ENCODE measurements at regions not wholly inside any gene's neighbourhood (a gene's known extent, or its start where the extent isn't known, plus 50 kb on each side); places are given as distances from the start of the nearest gene placed in this dataset.

DNA sequence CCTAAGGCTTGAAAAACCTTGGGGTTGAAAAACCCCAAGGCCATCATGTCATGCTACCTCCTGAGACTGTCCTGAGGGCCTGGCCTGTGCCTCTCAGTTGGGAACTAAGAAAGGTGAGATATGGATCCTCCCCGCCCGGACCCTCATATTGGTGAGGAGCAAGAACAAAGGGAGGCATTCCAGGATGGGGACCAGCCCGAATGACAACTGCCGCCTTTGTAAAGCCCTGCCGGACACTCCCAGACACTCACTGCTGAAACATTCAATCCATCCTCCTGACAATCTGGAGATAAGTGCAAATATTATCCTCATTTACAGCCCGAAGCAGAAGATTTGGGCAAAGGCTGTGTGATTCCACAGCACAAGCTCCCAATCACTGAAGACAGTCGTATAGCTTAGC lies 298.3 kb downstream of the NSG2 start (continued):
- TF ChIP-seq KDM5A (IDR thresholded peaks at IDR 0.05; ENCODE audit: low read length), result no peak
